ENCODE measurements at regions not wholly inside any gene's neighbourhood (a gene's known extent, or its start where the extent isn't known, plus 50 kb on each side); places are given as distances from the start of the nearest gene placed in this dataset.

GRCh38 chr6:19755181-19755580, 82.0 kb upstream of the ID4 start:
- Histone ChIP-seq H3K79me2 (ENCODE audit: insufficient read depth, low read length) (no peaks in the 10 kb centered on the region), H3K4me1 (ENCODE audit: insufficient read depth, low read length) (no peaks in the 10 kb centered on the region), H3K9ac (ENCODE audit: low read depth, low read length) (no peak overlapping the region), H2AFZ (ENCODE audit: low read depth, low read length) (no peak overlapping the region), H3K36me3 (ENCODE audit: insufficient read depth, low read length) (no peaks in the 10 kb centered on the region), H3K9me3 (ENCODE audit: insufficient read depth, low read length, severe bottlenecking) (no peaks in the 10 kb centered on the region), H3K27me3 (ENCODE audit: insufficient read depth, low read length, poor library complexity) (no peaks in the 10 kb centered on the region), H3K4me2 (ENCODE audit: insufficient read depth, low read length) (no peak overlapping the region), H4K20me1 (ENCODE audit: insufficient read depth, low read length) (no peaks in the 10 kb centered on the region), H3K27ac (ENCODE audit: low read length) (no peak overlapping the region), H3K4me3 (ENCODE audit: low read depth in 1 of 2, low read length in 2 of 2) (no peak overlapping the region)
- DNase-seq (no peak), ATAC-seq (ENCODE audit: insufficient read depth, low read depth) (no peak)
- TF ChIP-seq EZH2 (IDR thresholded peaks at IDR 0.05; ENCODE audit: borderline replicate concordance, low read depth, low read length, severe bottlenecking): no peak

- no peak for DNase-seq
Observed at GRCh38 chr6:19757036-19757435, 80.1 kb upstream of the ID4 start.

GRCh38 chr6:19759117-19759880, 77.9 kb upstream of the ID4 start:
- Histone ChIP-seq H3K36me3 (ENCODE audit: insufficient read depth, low read length) (no peaks in the 10 kb centered on the region), H3K4me2 (ENCODE audit: insufficient read depth, low read length) (no peak overlapping the region), H3K27me3 (ENCODE audit: insufficient read depth, low read length, poor library complexity) (no peaks in the 10 kb centered on the region), H3K79me2 (ENCODE audit: insufficient read depth, low read length) (no peaks in the 10 kb centered on the region), H3K9ac (ENCODE audit: low read depth, low read length) (no peak overlapping the region), H3K9me3 (ENCODE audit: insufficient read depth, low read length, severe bottlenecking) (no peaks in the 10 kb centered on the region), H4K20me1 (ENCODE audit: insufficient read depth, low read length) (no peaks in the 10 kb centered on the region), H2AFZ (ENCODE audit: low read depth, low read length) (no peak overlapping the region), H3K27ac (ENCODE audit: low read length) (no peak overlapping the region), H3K4me1 (ENCODE audit: insufficient read depth, low read length) (no peaks in the 10 kb centered on the region), H3K4me3 (ENCODE audit: low read depth in 1 of 2, low read length in 2 of 2) (no peak overlapping the region)
- DNase-seq: no peak
- no peak for ATAC-seq (ENCODE audit: insufficient read depth, low read depth)
- TF ChIP-seq EZH2 (IDR thresholded peaks at IDR 0.05; ENCODE audit: borderline replicate concordance, low read depth, low read length, severe bottlenecking): no peak

More at GRCh38 chr6:19757036-19757435, 80.1 kb upstream of the ID4 start:
- Histone ChIP-seq H3K27ac (ENCODE audit: low read length) (no peak overlapping the region), H3K4me2 (ENCODE audit: insufficient read depth, low read length) (no peak overlapping the region), H2AFZ (ENCODE audit: low read depth, low read length) (no peak overlapping the region), H3K36me3 (ENCODE audit: insufficient read depth, low read length) (no peaks in the 10 kb centered on the region), H3K4me1 (ENCODE audit: insufficient read depth, low read length) (no peaks in the 10 kb centered on the region), H3K4me3 (ENCODE audit: low read depth in 1 of 2, low read length in 2 of 2) (no peak overlapping the region), H3K9ac (ENCODE audit: low read depth, low read length) (no peak overlapping the region), H3K79me2 (ENCODE audit: insufficient read depth, low read length) (no peaks in the 10 kb centered on the region), H3K9me3 (ENCODE audit: insufficient read depth, low read length, severe bottlenecking) (no peaks in the 10 kb centered on the region), H4K20me1 (ENCODE audit: insufficient read depth, low read length) (no peaks in the 10 kb centered on the region), H3K27me3 (ENCODE audit: insufficient read depth, low read length, poor library complexity) (no peaks in the 10 kb centered on the region)
- no peak for ATAC-seq (ENCODE audit: insufficient read depth, low read depth)
- no peak for TF ChIP-seq EZH2 (IDR thresholded peaks at IDR 0.05; ENCODE audit: borderline replicate concordance, low read depth, low read length, severe bottlenecking)

GRCh38 chr6:19761121-19761520, 76.0 kb upstream of the ID4 start:
- no peaks in the 10 kb centered on the region for H3K9me3 ChIP-seq (ENCODE audit: insufficient read depth, low read length, severe bottlenecking)
- no peaks in the 10 kb centered on the region for H3K27me3 ChIP-seq (ENCODE audit: insufficient read depth, low read length, poor library complexity)
- TF ChIP-seq EZH2 (IDR thresholded peaks at IDR 0.05; ENCODE audit: borderline replicate concordance, low read depth, low read length, severe bottlenecking) (no peak), CTCF (IDR thresholded peaks at IDR 0.05; ENCODE audit: borderline replicate concordance, extremely low read depth, low read length, poor library complexity, severe bottlenecking) (no peak)
- no peak overlapping the region for H3K9ac ChIP-seq (ENCODE audit: low read depth, low read length)
- H4K20me1 ChIP-seq (ENCODE audit: insufficient read depth, low read length): no peaks in the 10 kb centered on the region
- H3K36me3 ChIP-seq (ENCODE audit: insufficient read depth, low read length): no peaks in the 10 kb centered on the region
- no peak overlapping the region for H3K27ac ChIP-seq (ENCODE audit: low read length)
- no peak overlapping the region for H2AFZ ChIP-seq (ENCODE audit: low read depth, low read length)
- no peak overlapping the region for H3K4me3 ChIP-seq (ENCODE audit: low read depth in 1 of 2, low read length in 2 of 2)
- no peaks in the 10 kb centered on the region for H3K79me2 ChIP-seq (ENCODE audit: insufficient read depth, low read length)
- ATAC-seq (ENCODE audit: insufficient read depth, low read depth): no peak
- H3K4me2 ChIP-seq (ENCODE audit: insufficient read depth, low read length): no peak overlapping the region
- DNase-seq: no peak
- H3K4me1 ChIP-seq (ENCODE audit: insufficient read depth, low read length): no peaks in the 10 kb centered on the region

GRCh38 chr6:19771753-19772336, 65.3 kb upstream of the ID4 start:
- TF ChIP-seq EZH2 (IDR thresholded peaks at IDR 0.05; ENCODE audit: borderline replicate concordance, low read depth, low read length, severe bottlenecking): no peak
- Histone ChIP-seq H3K9me3 (ENCODE audit: insufficient read depth, low read length, severe bottlenecking) (no peaks in the 10 kb centered on the region), H4K20me1 (ENCODE audit: insufficient read depth, low read length) (no peaks in the 10 kb centered on the region), H3K27me3 (ENCODE audit: insufficient read depth, low read length, poor library complexity) (no peaks in the 10 kb centered on the region), H3K27ac (ENCODE audit: low read length) (no peak overlapping the region), H3K9ac (ENCODE audit: low read depth, low read length) (no peak overlapping the region), H3K4me2 (ENCODE audit: insufficient read depth, low read length) (no peak overlapping the region), H3K4me3 (ENCODE audit: low read depth in 1 of 2, low read length in 2 of 2) (no peak overlapping the region), H3K36me3 (ENCODE audit: insufficient read depth, low read length) (no peaks in the 10 kb centered on the region), H3K79me2 (ENCODE audit: insufficient read depth, low read length) (no peaks in the 10 kb centered on the region), H2AFZ (ENCODE audit: low read depth, low read length) (no peak overlapping the region), H3K4me1 (ENCODE audit: insufficient read depth, low read length) (no peaks in the 10 kb centered on the region)
- DNase-seq (no peak), ATAC-seq (ENCODE audit: insufficient read depth, low read depth) (no peak)
